ENCODE measurements at regions not wholly inside any gene's neighbourhood (a gene's known extent, or its start where the extent isn't known, plus 50 kb on each side); places are given as distances from the start of the nearest gene placed in this dataset.

- Histone ChIP-seq H3K36me3 (ENCODE audit: insufficient read depth) (no peaks in the 10 kb centered on the region), H4K20me1 (ENCODE audit: insufficient read depth) (no peaks in the 10 kb centered on the region), H2AFZ (ENCODE audit: low read depth) (no peak overlapping the region), H3K9ac (no peak overlapping the region), H3K4me3 (IDR thresholded peaks at IDR 0.05; ENCODE audit: insufficient read depth, low read depth, low read length) (no peak overlapping the region), H3K4me1 (ENCODE audit: low read depth, poor library complexity, severe bottlenecking) (no peaks in the 10 kb centered on the region), H3K27me3 (ENCODE audit: insufficient read depth, low read depth) (no peaks in the 10 kb centered on the region), H3K79me2 (ENCODE audit: insufficient read depth, low read depth) (no peaks in the 10 kb centered on the region), H3K27ac (no peak overlapping the region), H3K4me2 (no peak overlapping the region)
- TF ChIP-seq, protein P1, sequence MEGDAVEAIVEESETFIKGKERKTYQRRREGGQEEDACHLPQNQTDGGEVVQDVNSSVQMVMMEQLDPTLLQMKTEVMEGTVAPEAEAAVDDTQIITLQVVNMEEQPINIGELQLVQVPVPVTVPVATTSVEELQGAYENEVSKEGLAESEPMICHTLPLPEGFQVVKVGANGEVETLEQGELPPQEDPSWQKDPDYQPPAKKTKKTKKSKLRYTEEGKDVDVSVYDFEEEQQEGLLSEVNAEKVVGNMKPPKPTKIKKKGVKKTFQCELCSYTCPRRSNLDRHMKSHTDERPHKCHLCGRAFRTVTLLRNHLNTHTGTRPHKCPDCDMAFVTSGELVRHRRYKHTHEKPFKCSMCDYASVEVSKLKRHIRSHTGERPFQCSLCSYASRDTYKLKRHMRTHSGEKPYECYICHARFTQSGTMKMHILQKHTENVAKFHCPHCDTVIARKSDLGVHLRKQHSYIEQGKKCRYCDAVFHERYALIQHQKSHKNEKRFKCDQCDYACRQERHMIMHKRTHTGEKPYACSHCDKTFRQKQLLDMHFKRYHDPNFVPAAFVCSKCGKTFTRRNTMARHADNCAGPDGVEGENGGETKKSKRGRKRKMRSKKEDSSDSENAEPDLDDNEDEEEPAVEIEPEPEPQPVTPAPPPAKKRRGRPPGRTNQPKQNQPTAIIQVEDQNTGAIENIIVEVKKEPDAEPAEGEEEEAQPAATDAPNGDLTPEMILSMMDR (conservative IDR thresholded peaks at IDR 0.05; ENCODE audit: low read depth, low read length): no peak
Observed at GRCh38 chr13:79966493-79966895, 374.4 kb downstream of the SPRY2 start.

DNA sequence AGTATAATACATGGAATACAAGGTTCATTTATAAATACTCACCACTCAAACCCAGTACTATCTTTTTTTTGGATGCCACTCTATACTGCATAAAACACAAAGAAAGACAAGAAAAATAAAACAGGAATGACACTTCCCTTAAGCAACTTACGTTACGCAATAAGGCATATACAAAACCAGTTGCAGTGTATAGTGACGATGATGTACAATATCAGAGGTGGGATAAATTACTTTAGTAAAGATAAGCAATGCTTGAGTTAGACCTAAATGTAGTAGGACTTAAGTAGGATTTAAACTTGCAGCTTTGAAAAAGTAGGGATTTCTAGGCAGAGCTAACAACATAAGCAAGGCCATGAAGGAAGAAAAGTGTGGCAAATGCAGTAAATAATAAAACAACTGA, 374.9 kb downstream of the SPRY2 start:
- H3K27ac ChIP-seq: no peak overlapping the region
- TF ChIP-seq, protein P1 (conservative IDR thresholded peaks at IDR 0.05; ENCODE audit: low read depth, low read length): no peak

GRCh38 chr13:79946556-79946955, 394.4 kb downstream of the SPRY2 start:
- Histone ChIP-seq H3K27ac (no peak overlapping the region), H4K20me1 (ENCODE audit: insufficient read depth) (no peaks in the 10 kb centered on the region), H3K27me3 (ENCODE audit: insufficient read depth, low read depth) (no peaks in the 10 kb centered on the region), H3K36me3 (ENCODE audit: insufficient read depth) (no peaks in the 10 kb centered on the region), H3K4me1 (ENCODE audit: low read depth, poor library complexity, severe bottlenecking) (no peaks in the 10 kb centered on the region), H3K4me2 (no peak overlapping the region), H2AFZ (ENCODE audit: low read depth) (no peak overlapping the region), H3K4me3 (IDR thresholded peaks at IDR 0.05; ENCODE audit: insufficient read depth, low read depth, low read length) (no peak overlapping the region), H3K9ac (no peak overlapping the region), H3K79me2 (ENCODE audit: insufficient read depth, low read depth) (no peaks in the 10 kb centered on the region)
- TF ChIP-seq, protein P1 (conservative IDR thresholded peaks at IDR 0.05; ENCODE audit: low read depth, low read length): no peak

More for the DNA sequence above, 374.9 kb downstream of the SPRY2 start:
- Histone ChIP-seq H3K79me2 (ENCODE audit: insufficient read depth, low read depth) (no peaks in the 10 kb centered on the region), H3K4me3 (IDR thresholded peaks at IDR 0.05; ENCODE audit: insufficient read depth, low read depth, low read length) (no peak overlapping the region), H4K20me1 (ENCODE audit: insufficient read depth) (no peaks in the 10 kb centered on the region), H3K9ac (no peak overlapping the region), H3K4me1 (ENCODE audit: low read depth, poor library complexity, severe bottlenecking) (no peaks in the 10 kb centered on the region), H3K27me3 (ENCODE audit: insufficient read depth, low read depth) (no peaks in the 10 kb centered on the region), H2AFZ (ENCODE audit: low read depth) (no peak overlapping the region), H3K36me3 (ENCODE audit: insufficient read depth) (no peaks in the 10 kb centered on the region), H3K4me2 (no peak overlapping the region)

GRCh38 chr13:79943346-79944023, 397.4 kb downstream of the SPRY2 start:
- Histone ChIP-seq H3K79me2 (ENCODE audit: insufficient read depth, low read depth) (no peaks in the 10 kb centered on the region), H3K9ac (no peak overlapping the region), H3K4me3 (IDR thresholded peaks at IDR 0.05; ENCODE audit: insufficient read depth, low read depth, low read length) (no peak overlapping the region), H3K4me1 (ENCODE audit: low read depth, poor library complexity, severe bottlenecking) (no peaks in the 10 kb centered on the region), H2AFZ (ENCODE audit: low read depth) (no peak overlapping the region), H3K27me3 (ENCODE audit: insufficient read depth, low read depth) (no peaks in the 10 kb centered on the region), H3K4me2 (no peak overlapping the region), H4K20me1 (ENCODE audit: insufficient read depth) (no peaks in the 10 kb centered on the region), H3K36me3 (ENCODE audit: insufficient read depth) (no peaks in the 10 kb centered on the region), H3K27ac (no peak overlapping the region)
- TF ChIP-seq, protein P1 (conservative IDR thresholded peaks at IDR 0.05; ENCODE audit: low read depth, low read length): no peak
